ENCODE measurements at regions not wholly inside any gene's neighbourhood (a gene's known extent, or its start where the extent isn't known, plus 50 kb on each side); places are given as distances from the start of the nearest gene placed in this dataset.

DNA sequence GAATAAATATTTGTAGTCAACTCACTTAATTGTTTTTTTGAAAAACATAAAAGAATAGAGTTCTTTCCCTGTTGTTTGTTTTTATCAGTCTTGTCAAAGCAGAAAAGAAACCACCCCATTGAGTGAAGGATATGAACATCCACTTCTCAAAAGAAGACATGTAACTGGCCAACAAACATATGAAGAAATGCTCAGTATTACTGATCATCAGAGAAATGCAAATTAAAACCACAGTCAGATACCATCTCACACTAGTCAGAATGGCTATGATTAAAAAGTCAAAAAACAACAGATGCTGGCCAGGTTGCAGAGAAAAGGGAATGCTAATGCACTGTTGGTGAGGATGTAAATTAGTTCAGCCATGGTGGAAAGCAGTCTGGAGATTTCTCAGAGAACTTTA lies 326.1 kb upstream of the EMCN start:
- no peak overlapping the region for H3K4me3 ChIP-seq (ENCODE audit: low read depth, low read length)
- POLR2A ChIA-PET: no interaction called here

DNA sequence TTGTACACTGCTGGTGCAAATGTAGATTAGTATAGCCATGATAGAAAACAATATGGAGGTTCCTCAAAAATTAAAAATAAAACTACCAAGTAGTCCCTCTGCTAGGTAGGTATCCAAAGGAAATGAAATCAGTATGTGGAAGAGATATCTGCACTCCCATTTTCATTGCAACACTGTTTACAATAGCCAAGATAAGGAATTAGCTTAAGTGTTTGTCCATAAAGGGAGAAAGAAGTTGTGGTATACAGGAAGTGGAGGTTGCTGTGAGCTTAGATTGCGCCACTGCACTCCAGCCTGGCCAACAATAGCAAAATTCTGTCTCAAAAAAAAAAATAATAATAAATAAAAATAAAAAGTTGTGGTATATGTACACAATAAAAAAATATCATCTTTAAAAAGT lies 325.0 kb upstream of the EMCN start:
- TF ChIP-seq ZNF146 (tag by site-specific recombination; IDR thresholded peaks at IDR 0.05) (no peak), ZBTB48 (tag by site-specific recombination; IDR thresholded peaks at IDR 0.05) (no peak), ZSCAN23 (tag by site-specific recombination; IDR thresholded peaks at IDR 0.05) (no peak)
- Histone ChIP-seq H3K4me3 (ENCODE audit: low read depth, low read length) (no peak overlapping the region), H3K4me1 (ENCODE audit: control insufficient read depth, insufficient read depth, low read length) (no peaks in the 10 kb centered on the region), H3K9me3 (ENCODE audit: control insufficient read depth, insufficient read depth, low read depth, low read length) (no peaks in the 10 kb centered on the region), H3K27ac (ENCODE audit: extremely low read depth, low read depth, low read length) (no peak overlapping the region), H3K36me3 (ENCODE audit: control insufficient read depth in 2 of 2, insufficient read depth in 1 of 2, low read length in 2 of 2) (no peaks in the 10 kb centered on the region)
- ChIA-PET POLR2A (interaction anchor here (0.7 kb wide), 1 partner anchor 1287 kb away, joined by 3 read pairs; no protein-coding TSS in a partner anchor), CTCF (interaction anchor here (0.7 kb wide), 1 partner anchor 9 kb away, joined by 3 read pairs; no protein-coding TSS in a partner anchor)

More for the DNA sequence above, 326.1 kb upstream of the EMCN start:
- H3K27ac ChIP-seq (ENCODE audit: extremely low read depth, low read depth, low read length): no peak overlapping the region
- H3K36me3 ChIP-seq (ENCODE audit: control insufficient read depth in 2 of 2, insufficient read depth in 1 of 2, low read length in 2 of 2): no peaks in the 10 kb centered on the region
- TF ChIP-seq ZIC2 (tag by site-specific recombination; IDR thresholded peaks at IDR 0.05): no peak
- no peaks in the 10 kb centered on the region for H3K9me3 ChIP-seq (ENCODE audit: control insufficient read depth, insufficient read depth, low read depth, low read length)
- H3K4me1 ChIP-seq (ENCODE audit: control insufficient read depth, insufficient read depth, low read length): no peaks in the 10 kb centered on the region
- CTCF ChIA-PET: no interaction called here

DNA sequence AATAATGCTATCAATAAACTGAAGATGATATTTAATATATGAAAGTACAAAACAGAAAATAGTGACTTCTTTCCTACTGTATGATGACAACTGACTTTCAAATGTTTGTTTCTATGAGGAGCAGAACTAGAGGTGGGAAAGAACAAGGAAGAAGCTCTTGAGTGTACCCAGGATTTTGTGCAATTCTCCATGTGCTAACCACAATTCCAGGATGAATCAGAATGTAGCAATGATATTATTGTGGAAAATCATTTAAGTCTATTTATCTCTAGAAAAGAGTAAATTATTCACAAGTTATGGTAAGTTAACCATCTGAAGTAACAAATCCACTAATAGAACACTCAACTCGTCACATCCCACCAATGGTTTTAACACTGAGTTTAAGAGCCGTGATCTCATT lies 324.1 kb upstream of the EMCN start:
- CTCF ChIA-PET: interaction anchor here (1.2 kb wide), 1 partner anchor 17 kb away, joined by 3 read pairs; no protein-coding TSS in a partner anchor
- POLR2A ChIA-PET: no interaction called here
- Histone ChIP-seq H3K9me3 (ENCODE audit: control insufficient read depth, insufficient read depth, low read depth, low read length) (no peaks in the 10 kb centered on the region), H3K4me3 (ENCODE audit: low read depth, low read length) (no peak overlapping the region), H3K27ac (ENCODE audit: extremely low read depth, low read depth, low read length) (no peak overlapping the region), H3K36me3 (ENCODE audit: control insufficient read depth in 2 of 2, insufficient read depth in 1 of 2, low read length in 2 of 2) (no peaks in the 10 kb centered on the region), H3K4me1 (ENCODE audit: control insufficient read depth, insufficient read depth, low read length) (no peaks in the 10 kb centered on the region)
- TF ChIP-seq ZNF626 (tag by site-specific recombination; IDR thresholded peaks at IDR 0.05) (no peak), GLI2 (tag by site-specific recombination; IDR thresholded peaks at IDR 0.05; ENCODE audit: borderline replicate concordance, low read depth) (no peak), ZNF175 (tag by site-specific recombination; IDR thresholded peaks at IDR 0.05) (no peak), ZNF121 (tag by site-specific recombination; IDR thresholded peaks at IDR 0.05) (no peak)
- TF ChIP-seq, protein P1, sequence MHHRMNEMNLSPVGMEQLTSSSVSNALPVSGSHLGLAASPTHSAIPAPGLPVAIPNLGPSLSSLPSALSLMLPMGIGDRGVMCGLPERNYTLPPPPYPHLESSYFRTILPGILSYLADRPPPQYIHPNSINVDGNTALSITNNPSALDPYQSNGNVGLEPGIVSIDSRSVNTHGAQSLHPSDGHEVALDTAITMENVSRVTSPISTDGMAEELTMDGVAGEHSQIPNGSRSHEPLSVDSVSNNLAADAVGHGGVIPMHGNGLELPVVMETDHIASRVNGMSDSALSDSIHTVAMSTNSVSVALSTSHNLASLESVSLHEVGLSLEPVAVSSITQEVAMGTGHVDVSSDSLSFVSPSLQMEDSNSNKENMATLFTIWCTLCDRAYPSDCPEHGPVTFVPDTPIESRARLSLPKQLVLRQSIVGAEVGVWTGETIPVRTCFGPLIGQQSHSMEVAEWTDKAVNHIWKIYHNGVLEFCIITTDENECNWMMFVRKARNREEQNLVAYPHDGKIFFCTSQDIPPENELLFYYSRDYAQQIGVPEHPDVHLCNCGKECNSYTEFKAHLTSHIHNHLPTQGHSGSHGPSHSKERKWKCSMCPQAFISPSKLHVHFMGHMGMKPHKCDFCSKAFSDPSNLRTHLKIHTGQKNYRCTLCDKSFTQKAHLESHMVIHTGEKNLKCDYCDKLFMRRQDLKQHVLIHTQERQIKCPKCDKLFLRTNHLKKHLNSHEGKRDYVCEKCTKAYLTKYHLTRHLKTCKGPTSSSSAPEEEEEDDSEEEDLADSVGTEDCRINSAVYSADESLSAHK (tag by site-specific recombination; IDR thresholded peaks at IDR 0.05): no peak
- TF ChIP-seq, protein P2, sequence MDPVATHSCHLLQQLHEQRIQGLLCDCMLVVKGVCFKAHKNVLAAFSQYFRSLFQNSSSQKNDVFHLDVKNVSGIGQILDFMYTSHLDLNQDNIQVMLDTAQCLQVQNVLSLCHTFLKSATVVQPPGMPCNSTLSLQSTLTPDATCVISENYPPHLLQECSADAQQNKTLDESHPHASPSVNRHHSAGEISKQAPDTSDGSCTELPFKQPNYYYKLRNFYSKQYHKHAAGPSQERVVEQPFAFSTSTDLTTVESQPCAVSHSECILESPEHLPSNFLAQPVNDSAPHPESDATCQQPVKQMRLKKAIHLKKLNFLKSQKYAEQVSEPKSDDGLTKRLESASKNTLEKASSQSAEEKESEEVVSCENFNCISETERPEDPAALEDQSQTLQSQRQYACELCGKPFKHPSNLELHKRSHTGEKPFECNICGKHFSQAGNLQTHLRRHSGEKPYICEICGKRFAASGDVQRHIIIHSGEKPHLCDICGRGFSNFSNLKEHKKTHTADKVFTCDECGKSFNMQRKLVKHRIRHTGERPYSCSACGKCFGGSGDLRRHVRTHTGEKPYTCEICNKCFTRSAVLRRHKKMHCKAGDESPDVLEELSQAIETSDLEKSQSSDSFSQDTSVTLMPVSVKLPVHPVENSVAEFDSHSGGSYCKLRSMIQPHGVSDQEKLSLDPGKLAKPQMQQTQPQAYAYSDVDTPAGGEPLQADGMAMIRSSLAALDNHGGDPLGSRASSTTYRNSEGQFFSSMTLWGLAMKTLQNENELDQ (tag by site-specific recombination; IDR thresholded peaks at IDR 0.05; ENCODE audit: low read depth): no peak
- TF ChIP-seq, protein P3, sequence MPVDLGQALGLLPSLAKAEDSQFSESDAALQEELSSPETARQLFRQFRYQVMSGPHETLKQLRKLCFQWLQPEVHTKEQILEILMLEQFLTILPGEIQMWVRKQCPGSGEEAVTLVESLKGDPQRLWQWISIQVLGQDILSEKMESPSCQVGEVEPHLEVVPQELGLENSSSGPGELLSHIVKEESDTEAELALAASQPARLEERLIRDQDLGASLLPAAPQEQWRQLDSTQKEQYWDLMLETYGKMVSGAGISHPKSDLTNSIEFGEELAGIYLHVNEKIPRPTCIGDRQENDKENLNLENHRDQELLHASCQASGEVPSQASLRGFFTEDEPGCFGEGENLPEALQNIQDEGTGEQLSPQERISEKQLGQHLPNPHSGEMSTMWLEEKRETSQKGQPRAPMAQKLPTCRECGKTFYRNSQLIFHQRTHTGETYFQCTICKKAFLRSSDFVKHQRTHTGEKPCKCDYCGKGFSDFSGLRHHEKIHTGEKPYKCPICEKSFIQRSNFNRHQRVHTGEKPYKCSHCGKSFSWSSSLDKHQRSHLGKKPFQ (tag by site-specific recombination; IDR thresholded peaks at IDR 0.05): no peak

DNA sequence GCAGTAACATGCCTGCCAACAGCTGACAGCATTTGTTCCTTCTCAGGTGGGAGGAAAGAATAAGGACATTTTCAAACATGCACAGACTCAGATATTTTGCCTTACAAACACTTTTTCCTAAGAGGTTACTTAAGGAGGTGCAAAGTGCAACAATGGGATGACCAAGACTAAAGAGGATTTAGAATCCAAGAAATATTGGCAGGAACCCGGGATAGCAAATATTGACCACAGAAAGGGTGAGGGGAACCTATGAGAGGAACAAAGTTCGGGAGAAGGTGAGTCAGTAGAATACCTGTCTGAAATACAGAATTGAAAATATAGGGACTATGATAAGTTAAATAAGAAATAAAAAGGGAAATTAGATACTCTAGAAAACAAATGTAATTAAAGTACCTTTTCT lies 321.9 kb upstream of the EMCN start:
- Histone ChIP-seq H3K4me3 (ENCODE audit: low read depth, low read length) (no peak overlapping the region), H3K36me3 (ENCODE audit: control insufficient read depth in 2 of 2, insufficient read depth in 1 of 2, low read length in 2 of 2) (no peaks in the 10 kb centered on the region), H3K4me1 (ENCODE audit: control insufficient read depth, insufficient read depth, low read length) (no peaks in the 10 kb centered on the region), H3K27ac (ENCODE audit: extremely low read depth, low read depth, low read length) (no peak overlapping the region), H3K9me3 (ENCODE audit: control insufficient read depth, insufficient read depth, low read depth, low read length) (no peaks in the 10 kb centered on the region)
- ChIA-PET CTCF (no interaction called here), POLR2A (no interaction called here)
- TF ChIP-seq GFI1B (tag by site-specific recombination; IDR thresholded peaks at IDR 0.05): no peak
- TF ChIP-seq, protein P4, sequence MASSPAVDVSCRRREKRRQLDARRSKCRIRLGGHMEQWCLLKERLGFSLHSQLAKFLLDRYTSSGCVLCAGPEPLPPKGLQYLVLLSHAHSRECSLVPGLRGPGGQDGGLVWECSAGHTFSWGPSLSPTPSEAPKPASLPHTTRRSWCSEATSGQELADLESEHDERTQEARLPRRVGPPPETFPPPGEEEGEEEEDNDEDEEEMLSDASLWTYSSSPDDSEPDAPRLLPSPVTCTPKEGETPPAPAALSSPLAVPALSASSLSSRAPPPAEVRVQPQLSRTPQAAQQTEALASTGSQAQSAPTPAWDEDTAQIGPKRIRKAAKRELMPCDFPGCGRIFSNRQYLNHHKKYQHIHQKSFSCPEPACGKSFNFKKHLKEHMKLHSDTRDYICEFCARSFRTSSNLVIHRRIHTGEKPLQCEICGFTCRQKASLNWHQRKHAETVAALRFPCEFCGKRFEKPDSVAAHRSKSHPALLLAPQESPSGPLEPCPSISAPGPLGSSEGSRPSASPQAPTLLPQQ (tag by site-specific recombination; IDR thresholded peaks at IDR 0.05): no peak
- TF ChIP-seq, protein P5, sequence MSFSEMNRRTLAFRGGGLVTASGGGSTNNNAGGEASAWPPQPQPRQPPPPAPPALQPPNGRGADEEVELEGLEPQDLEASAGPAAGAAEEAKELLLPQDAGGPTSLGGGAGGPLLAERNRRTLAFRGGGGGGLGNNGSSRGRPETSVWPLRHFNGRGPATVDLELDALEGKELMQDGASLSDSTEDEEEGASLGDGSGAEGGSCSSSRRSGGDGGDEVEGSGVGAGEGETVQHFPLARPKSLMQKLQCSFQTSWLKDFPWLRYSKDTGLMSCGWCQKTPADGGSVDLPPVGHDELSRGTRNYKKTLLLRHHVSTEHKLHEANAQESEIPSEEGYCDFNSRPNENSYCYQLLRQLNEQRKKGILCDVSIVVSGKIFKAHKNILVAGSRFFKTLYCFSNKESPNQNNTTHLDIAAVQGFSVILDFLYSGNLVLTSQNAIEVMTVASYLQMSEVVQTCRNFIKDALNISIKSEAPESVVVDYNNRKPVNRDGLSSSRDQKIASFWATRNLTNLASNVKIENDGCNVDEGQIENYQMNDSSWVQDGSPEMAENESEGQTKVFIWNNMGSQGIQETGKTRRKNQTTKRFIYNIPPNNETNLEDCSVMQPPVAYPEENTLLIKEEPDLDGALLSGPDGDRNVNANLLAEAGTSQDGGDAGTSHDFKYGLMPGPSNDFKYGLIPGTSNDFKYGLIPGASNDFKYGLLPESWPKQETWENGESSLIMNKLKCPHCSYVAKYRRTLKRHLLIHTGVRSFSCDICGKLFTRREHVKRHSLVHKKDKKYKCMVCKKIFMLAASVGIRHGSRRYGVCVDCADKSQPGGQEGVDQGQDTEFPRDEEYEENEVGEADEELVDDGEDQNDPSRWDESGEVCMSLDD (tag by site-specific recombination; IDR thresholded peaks at IDR 0.05): no peak
- no peak for TF ChIP-seq ZNF837 (tag by site-specific recombination; IDR thresholded peaks at IDR 0.05)
- TF ChIP-seq, protein P6, sequence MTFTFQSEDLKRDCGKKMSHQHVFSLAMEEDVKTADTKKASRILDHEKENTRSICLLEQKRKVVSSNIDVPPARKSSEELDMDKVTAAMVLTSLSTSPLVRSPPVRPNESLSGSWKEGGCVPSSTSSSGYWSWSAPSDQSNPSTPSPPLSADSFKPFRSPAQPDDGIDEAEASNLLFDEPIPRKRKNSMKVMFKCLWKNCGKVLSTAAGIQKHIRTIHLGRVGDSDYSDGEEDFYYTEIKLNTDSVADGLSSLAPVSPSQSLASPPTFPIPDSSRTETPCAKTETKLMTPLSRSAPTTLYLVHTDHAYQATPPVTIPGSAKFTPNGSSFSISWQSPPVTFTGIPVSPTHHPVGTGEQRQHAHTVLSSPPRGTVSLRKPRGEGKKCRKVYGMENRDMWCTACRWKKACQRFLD (tag by site-specific recombination; IDR thresholded peaks at IDR 0.05): no peak

Measured in HEK293 (cell line).